Astrocyte (in vitro differentiated cells and primary cell): ENCODE measurements at regions not wholly inside any gene's neighbourhood (a gene's known extent, or its start where the extent isn't known, plus 50 kb on each side); places are given as distances from the start of the nearest gene placed in this dataset.
"Not testable (repeated sequence)": the region's sequence is repeated elsewhere in the genome, so short reads cannot be mapped to it uniquely, and the experiment has no call there.

Source experiments
- DNase-seq: peaks from one replicate; pipeline ENCODE4 v3.0.0-alpha.2; 2010; ENCODE audit warnings: low read depth
- FAIRE-seq: peaks from 2 replicates; lab custom pipeline; 2011; peaks lifted over from hg19 to GRCh38; lab: Jason Lieb, UNC
- H2AFZ ChIP-seq: 2 replicates; pipeline ENCODE4 v1.6.0; 2012; ENCODE audit warnings: low read depth, low read length, inconsistent platforms
- H3K27ac ChIP-seq: 2 replicates; pipeline ENCODE4 v1.5.1; 2011; ENCODE audit warnings: low read depth, low read length, inconsistent platforms
- H3K27me3 ChIP-seq: 2 replicates; pipeline ENCODE4 v1.6.0; 2011; ENCODE audit warnings: low read length, inconsistent platforms; ENCODE audit not compliant: insufficient read depth
- H3K36me3 ChIP-seq: 2 replicates; pipeline ENCODE4 v1.5.1; 2011; ENCODE audit warnings: low read length, inconsistent platforms; ENCODE audit not compliant: insufficient read depth
- H3K4me1 ChIP-seq: 2 replicates; pipeline ENCODE4 v1.5.1; 2011; ENCODE audit warnings: low read length, inconsistent platforms; ENCODE audit not compliant: insufficient read depth
- H3K4me2 ChIP-seq: 2 replicates; pipeline ENCODE4 v1.6.0; 2012; ENCODE audit warnings: low read length, inconsistent platforms
- H3K4me3 ChIP-seq: 2 replicates; pipeline ENCODE4 v1.5.1; 2011; ENCODE audit warnings: low read depth, mild to moderate bottlenecking, low read length, inconsistent platforms; ENCODE audit not compliant: insufficient read depth
- H3K79me2 ChIP-seq: 2 replicates; pipeline ENCODE4 v1.6.0; 2012; ENCODE audit warnings: mild to moderate bottlenecking, low read length, inconsistent platforms; ENCODE audit not compliant: insufficient read depth
- H3K9ac ChIP-seq: 2 replicates; pipeline ENCODE4 v1.6.0; 2012; ENCODE audit warnings: mild to moderate bottlenecking, low read length, inconsistent platforms
- H3K9me3 ChIP-seq: 2 replicates; pipeline ENCODE4 v1.5.1; 2012; ENCODE audit warnings: low read depth, mild to moderate bottlenecking, low read length, inconsistent platforms; ENCODE audit not compliant: insufficient read depth
- H4K20me1 ChIP-seq: 2 replicates; pipeline ENCODE4 v1.6.0; 2012; ENCODE audit warnings: low read length, inconsistent platforms; ENCODE audit not compliant: insufficient read depth
- H3K27ac Mint-ChIP-seq: one replicate; pipeline ENCODE4 v1.8.0; 2021; ENCODE audit warnings: mild to moderate bottlenecking, mixed read lengths; ENCODE audit not compliant: unreplicated experiment
- H3K27me3 Mint-ChIP-seq: one replicate; pipeline ENCODE4 v1.8.0; 2021; ENCODE audit warnings: low read depth, mixed read lengths; ENCODE audit not compliant: unreplicated experiment
- H3K36me3 Mint-ChIP-seq: one replicate; pipeline ENCODE4 v1.8.0; 2021; ENCODE audit warnings: low read depth, mixed read lengths; ENCODE audit not compliant: unreplicated experiment
- H3K4me1 Mint-ChIP-seq: one replicate; pipeline ENCODE4 v1.8.0; 2021; ENCODE audit warnings: low read depth, mixed read lengths; ENCODE audit not compliant: unreplicated experiment
- H3K4me3 Mint-ChIP-seq: one replicate; pipeline ENCODE4 v1.8.0; 2021; ENCODE audit warnings: mild to moderate bottlenecking, moderate library complexity, mixed read lengths; ENCODE audit not compliant: unreplicated experiment
- H3K9me3 Mint-ChIP-seq: one replicate; pipeline ENCODE4 v1.8.0; 2021; ENCODE audit warnings: mild to moderate bottlenecking, mixed read lengths; ENCODE audit not compliant: unreplicated experiment
- CTCF ChIP-seq: IDR thresholded peaks from 2 replicates; pipeline ENCODE4 v1.5.1; 2011; ENCODE audit warnings: low read depth, mild to moderate bottlenecking, inconsistent platforms, low read length, moderate library complexity; ENCODE audit not compliant: insufficient read depth
- EZH2 ChIP-seq: IDR thresholded peaks from 2 replicates; pipeline ENCODE4 v1.6.1; 2012; ENCODE audit warnings: mild to moderate bottlenecking, low read length, inconsistent platforms; ENCODE audit not compliant: insufficient read depth

GRCh38 chr3:177263615-177264368 is 66.5 kb upstream of the TBL1XR1 start:
- FAIRE-seq (no peak), DNase-seq (peak; percentile 32)
- H3K4me3 ChIP-seq = no peak overlapping the region
- no peaks in the 10 kb centered on the region for H3K4me1 ChIP-seq
- Mint-ChIP-seq H3K9me3 (no peaks in the 10 kb centered on the region), H3K27ac (peak overlapping the region; percentile 63), H3K27me3 (no peaks in the 10 kb centered on the region), H3K4me3 (no peak overlapping the region), H3K4me1 (peaks cover 15% of the 10 kb centered on the region), H3K36me3 (no peaks in the 10 kb centered on the region)
- no peaks in the 10 kb centered on the region for H3K27me3 ChIP-seq
- no peaks in the 10 kb centered on the region for H3K79me2 ChIP-seq
- H3K36me3 ChIP-seq = no peaks in the 10 kb centered on the region
- no peak overlapping the region for H3K9ac ChIP-seq
- H3K4me2 ChIP-seq = no peak overlapping the region
- H2AFZ ChIP-seq = peak overlapping the region; percentile 36
- no peaks in the 10 kb centered on the region for H3K9me3 ChIP-seq
- TF ChIP-seq EZH2 = no peak
- no peak for TF ChIP-seq CTCF
- H4K20me1 ChIP-seq = no peaks in the 10 kb centered on the region
- no peak overlapping the region for H3K27ac ChIP-seq

GRCh38 chr3:177271811-177272501 is 74.7 kb upstream of the TBL1XR1 start:
- DNase-seq, FAIRE-seq, H3K4me2 ChIP-seq, H3K9ac ChIP-seq, H3K79me2 ChIP-seq, H3K27me3 Mint-ChIP-seq, H3K27ac Mint-ChIP-seq, H3K4me1 ChIP-seq, H3K27ac ChIP-seq, H3K9me3 ChIP-seq, H3K4me1 Mint-ChIP-seq, H4K20me1 ChIP-seq, H3K4me3 Mint-ChIP-seq, H3K4me3 ChIP-seq, H3K36me3 ChIP-seq, H3K36me3 Mint-ChIP-seq, H3K9me3 Mint-ChIP-seq, H3K27me3 ChIP-seq, H2AFZ ChIP-seq: not testable (repeated sequence)

GRCh38 chr3:177278016-177278415 is 80.7 kb upstream of the TBL1XR1 start:
- FAIRE-seq (no peak), DNase-seq (no peak)
- no peak overlapping the region for H3K4me2 ChIP-seq
- no peaks in the 10 kb centered on the region for H3K9me3 Mint-ChIP-seq
- no peak overlapping the region for H3K27ac Mint-ChIP-seq
- H3K36me3 ChIP-seq = no peaks in the 10 kb centered on the region
- H3K4me3 Mint-ChIP-seq = no peak overlapping the region
- H3K4me1 Mint-ChIP-seq = peaks cover 3% of the 10 kb centered on the region
- TF ChIP-seq EZH2 (no peak), CTCF (no peak)
- H3K27me3 Mint-ChIP-seq = no peaks in the 10 kb centered on the region
- no peak overlapping the region for H3K9ac ChIP-seq
- H3K36me3 Mint-ChIP-seq = no peaks in the 10 kb centered on the region
- no peak overlapping the region for H2AFZ ChIP-seq
- no peak overlapping the region for H3K4me3 ChIP-seq
- no peak overlapping the region for H3K27ac ChIP-seq
- no peaks in the 10 kb centered on the region for H4K20me1 ChIP-seq
- no peaks in the 10 kb centered on the region for H3K4me1 ChIP-seq
- H3K27me3 ChIP-seq = no peaks in the 10 kb centered on the region
- no peaks in the 10 kb centered on the region for H3K79me2 ChIP-seq
- H3K9me3 ChIP-seq = no peaks in the 10 kb centered on the region
